GM21825 (cell line): ENCODE measurements at regions not wholly inside any gene's neighbourhood (a gene's known extent, or its start where the extent isn't known, plus 50 kb on each side); places are given as distances from the start of the nearest gene placed in this dataset.
"Not testable (repeated sequence)": the region's sequence is repeated elsewhere in the genome, so short reads cannot be mapped to it uniquely, and the experiment has no call there.

ENCODE experiments used
- ATAC-seq: cut with Tn5 transposase; IDR thresholded peaks from one replicate; pipeline ENCODE4 v1.9.1; 2021; ENCODE audit warnings: mild to moderate bottlenecking, moderate library complexity; ENCODE audit not compliant: unreplicated experiment

- not testable (repeated sequence) for ATAC-seq
Observed at GRCh38 chr4:17436047-17436749, 75.7 kb downstream of the QDPR start.

- no peak for ATAC-seq
Observed at GRCh38 chr4:17433827-17434226, 78.1 kb downstream of the QDPR start.

GRCh38 chr4:17427991-17428390 lies 83.9 kb downstream of the QDPR start:
- ATAC-seq = no peak

DNA sequence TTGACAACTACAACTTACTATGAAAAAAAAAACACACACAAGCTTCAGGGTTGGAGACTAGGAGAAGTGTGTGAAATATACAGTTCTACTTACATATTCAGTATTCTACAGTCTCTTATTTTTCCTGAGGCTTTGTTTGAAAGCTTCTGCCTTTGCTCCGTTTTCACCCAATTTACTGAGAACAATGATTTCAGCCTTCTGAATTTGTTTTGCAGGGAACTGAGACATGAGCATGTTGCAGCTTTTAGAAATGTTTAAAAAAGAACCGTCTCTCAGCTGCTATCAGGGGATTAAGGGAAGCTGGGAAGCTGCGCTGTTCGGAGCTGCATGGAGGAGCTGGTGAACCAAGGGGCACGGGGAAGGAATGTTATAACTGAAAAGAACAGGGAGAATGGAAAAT lies 85.7 kb downstream of the QDPR start:
- ATAC-seq = no peak

GRCh38 chr4:17418010-17418409 lies 93.9 kb downstream of the QDPR start:
- ATAC-seq = no peak

DNA sequence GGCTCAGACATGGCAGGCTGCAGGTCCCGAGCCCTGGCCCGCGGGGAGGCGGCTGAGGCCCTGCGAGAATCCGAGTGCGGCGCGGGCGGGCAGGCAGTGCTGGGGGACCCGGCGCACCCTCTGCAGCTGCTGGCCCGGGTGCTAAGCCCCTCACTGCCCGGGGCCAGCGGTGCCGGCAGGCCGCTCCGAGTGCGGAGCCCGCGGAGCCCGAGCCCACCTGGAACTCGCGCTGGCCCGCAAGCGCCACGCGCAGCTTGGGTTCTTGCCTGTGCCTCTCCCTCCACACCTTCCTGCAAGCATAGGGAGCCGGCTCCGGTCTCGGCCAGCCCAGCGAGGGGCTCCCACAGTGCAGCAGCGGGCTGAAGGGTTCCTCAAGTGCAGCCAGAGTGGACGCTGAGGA lies 97.5 kb downstream of the QDPR start:
- no peak for ATAC-seq

GRCh38 chr4:17400686-17401085 lies 111.2 kb downstream of the QDPR start:
- ATAC-seq = no peak

GRCh38 chr4:17398805-17399204 lies 113.1 kb downstream of the QDPR start:
- ATAC-seq = no peak

- no peak for ATAC-seq
Observed at GRCh38 chr4:17398035-17398434, 113.9 kb downstream of the QDPR start.

- ATAC-seq = no peak
Observed at GRCh38 chr4:17397611-17398010, 114.3 kb downstream of the QDPR start.

GRCh38 chr4:17385403-17385802 lies 126.5 kb downstream of the QDPR start:
- no peak for ATAC-seq

DNA sequence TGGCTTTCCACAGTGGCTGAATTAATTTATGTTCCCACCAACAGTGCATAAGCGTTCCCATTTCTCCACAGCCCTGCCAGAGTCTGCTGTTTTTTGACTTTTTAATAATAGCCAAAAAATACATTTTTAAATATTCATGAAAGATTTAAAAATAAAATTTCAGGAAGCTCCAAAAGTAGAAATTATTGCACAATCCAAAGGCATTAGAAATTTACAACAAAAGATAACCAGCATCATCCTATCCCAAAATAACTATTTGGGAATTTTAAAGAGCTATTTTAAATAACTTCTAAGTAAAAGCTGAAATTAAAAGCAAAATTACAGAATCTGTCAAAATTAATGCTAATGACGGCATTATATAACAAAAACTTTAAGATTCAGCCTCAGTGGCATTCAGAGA lies 131.5 kb downstream of the QDPR start:
- ATAC-seq = no peak

- ATAC-seq = no peak
Observed at GRCh38 chr4:17376205-17376604, 135.7 kb downstream of the QDPR start.

DNA sequence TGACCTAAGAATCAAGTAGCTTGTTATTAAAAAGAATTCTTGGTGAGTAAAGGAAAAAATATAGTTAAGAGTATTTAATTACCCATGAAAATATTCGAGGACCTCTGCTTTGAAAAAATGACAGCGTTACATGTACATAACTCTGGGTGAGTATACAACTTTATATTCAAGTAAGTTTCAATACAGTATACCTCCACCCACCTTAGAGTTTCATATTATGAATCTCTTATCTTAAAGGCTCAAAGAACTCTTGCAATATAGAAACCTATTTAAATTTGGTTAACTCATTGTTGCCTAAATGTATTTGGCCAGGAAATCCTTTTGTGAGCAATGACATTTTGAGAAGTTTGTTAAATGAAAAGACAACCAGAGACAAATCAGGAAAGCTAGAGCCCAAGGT lies 138.2 kb downstream of the QDPR start:
- no peak for ATAC-seq

DNA sequence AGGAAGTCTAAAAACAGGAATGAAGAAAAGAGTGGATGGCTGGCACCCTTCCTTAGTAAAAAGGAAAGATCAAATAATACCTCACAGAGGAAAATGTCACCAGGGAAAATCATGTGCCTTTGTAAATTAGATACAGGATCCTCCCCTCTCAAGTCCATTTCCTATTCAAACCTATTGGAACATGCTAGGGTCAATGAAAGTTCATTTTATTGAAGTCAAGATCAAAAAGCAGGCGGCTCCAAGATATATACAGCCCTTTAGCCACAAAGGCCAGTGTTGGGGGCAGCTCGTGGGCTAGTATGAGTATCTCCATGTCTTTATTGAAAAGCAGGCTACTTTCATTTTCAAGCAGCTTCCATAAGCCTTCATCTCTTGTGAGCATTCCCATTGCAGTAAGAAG lies 141.1 kb downstream of the QDPR start:
- ATAC-seq = no peak

DNA sequence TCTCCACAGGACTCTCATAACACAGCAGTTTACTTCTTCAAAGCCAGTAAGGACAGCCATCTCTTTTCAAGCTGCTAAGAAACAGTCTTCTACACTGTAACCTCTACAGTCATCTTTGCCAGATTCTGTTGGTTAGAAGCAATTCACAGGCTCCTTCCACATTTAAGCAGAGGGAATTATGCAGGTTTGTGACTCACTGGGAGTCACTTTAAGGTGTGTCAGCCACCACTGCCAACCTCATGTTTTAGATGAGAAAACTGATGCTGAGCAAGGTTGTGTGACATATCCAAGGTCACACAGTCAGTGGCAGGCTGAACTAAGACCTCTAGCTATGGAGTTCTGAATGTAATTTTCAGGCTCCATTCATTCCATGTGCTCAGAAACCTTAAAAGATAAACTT lies 143.5 kb downstream of the QDPR start:
- no peak for ATAC-seq

GRCh38 chr4:17367201-17367600 lies 144.7 kb downstream of the QDPR start:
- ATAC-seq = no peak

DNA sequence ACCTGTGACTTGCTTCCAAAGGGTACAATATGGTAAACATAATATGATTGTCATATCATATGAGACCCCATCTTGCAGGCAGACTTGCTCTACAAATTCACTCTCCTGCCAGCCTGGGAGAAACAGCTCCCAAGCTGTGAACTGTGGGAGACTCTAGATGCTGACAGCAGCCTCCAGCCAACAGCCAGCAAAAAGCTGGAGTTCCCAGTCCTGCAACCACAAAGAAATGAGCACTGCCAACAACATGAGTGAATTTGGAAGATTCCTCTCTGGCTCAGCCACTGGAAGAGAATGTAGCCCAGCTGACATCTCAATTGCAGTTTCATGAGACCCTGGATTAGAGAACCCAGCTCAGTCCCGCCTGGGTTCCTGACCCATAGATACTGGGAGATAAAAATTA lies 145.4 kb downstream of the QDPR start:
- no peak for ATAC-seq

DNA sequence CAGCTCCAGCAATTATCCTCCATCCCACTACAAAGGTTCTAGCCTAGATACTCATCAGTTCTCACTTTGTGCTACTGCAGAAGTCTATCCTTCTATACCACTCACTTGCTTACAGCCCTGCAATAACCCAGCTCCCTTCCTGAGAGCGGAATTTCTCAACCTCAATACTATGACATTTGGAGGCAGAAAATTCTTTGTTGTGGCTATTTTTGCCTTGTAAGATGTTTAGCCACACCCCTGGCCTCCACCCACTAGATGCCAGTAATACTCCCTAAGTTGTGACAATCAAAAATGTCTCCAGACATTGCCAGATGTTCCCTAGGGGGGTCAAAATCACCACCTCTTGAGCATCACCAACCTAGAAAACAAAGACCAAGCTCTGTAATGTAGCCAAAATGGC lies 149.5 kb downstream of the QDPR start:
- ATAC-seq = no peak

- no peak for ATAC-seq
Observed at GRCh38 chr4:17358241-17358640, 153.6 kb downstream of the QDPR start.

GRCh38 chr4:17356926-17357325 lies 155.0 kb downstream of the QDPR start:
- no peak for ATAC-seq

- no peak for ATAC-seq
Observed at GRCh38 chr4:17352357-17352756, 159.5 kb downstream of the QDPR start.

- no peak for ATAC-seq
Observed at GRCh38 chr4:17347445-17347844, 164.4 kb downstream of the QDPR start.
